Bronchial epithelial cell (primary cell): ENCODE measurements at regions not wholly inside any gene's neighbourhood (a gene's known extent, or its start where the extent isn't known, plus 50 kb on each side); places are given as distances from the start of the nearest gene placed in this dataset.
A peak's percentile ranks its signal among the peaks of the same experiment; 100 is the strongest.

Source experiments
- DNase-seq: peaks from one replicate; pipeline ENCODE4 v3.0.0-alpha.2; 2010; ENCODE audit warnings: low read depth
- FAIRE-seq: peaks from 2 replicates; lab custom pipeline; 2011; peaks lifted over from hg19 to GRCh38; lab: Jason Lieb, UNC
- H3K27me3 ChIP-seq: 2 replicates; pipeline ENCODE4 v1.5.1; 2011; ENCODE audit warnings: low read length; ENCODE audit not compliant: control insufficient read depth, insufficient read depth
- H3K36me3 ChIP-seq: 2 replicates; pipeline ENCODE4 v1.5.1; 2011; ENCODE audit warnings: low read length; ENCODE audit not compliant: control insufficient read depth, insufficient read depth
- H3K4me3 ChIP-seq: 2 replicates; pipeline ENCODE4 v1.5.1; 2011; ENCODE audit warnings: mild to moderate bottlenecking, low read depth, low read length, control low read depth
- CTCF ChIP-seq: IDR thresholded peaks from 2 replicates; pipeline ENCODE4 v1.5.1; 2011; ENCODE audit warnings: mild to moderate bottlenecking, moderate library complexity, low read length, control low read depth, inconsistent platforms; ENCODE audit not compliant: insufficient read depth, severe bottlenecking

- FAIRE-seq: no peak
- no peak for TF ChIP-seq CTCF
- Histone ChIP-seq H3K27me3 (peaks cover 5% of the 10 kb centered on the region), H3K36me3 (no peaks in the 10 kb centered on the region), H3K4me3 (no peak overlapping the region)
- DNase-seq: no peak
Measured at GRCh38 chr17:79210638-79211037, 136.0 kb downstream of the ENGASE start.

GRCh38 chr17:79207960-79208359 is 133.3 kb downstream of the ENGASE start:
- Histone ChIP-seq H3K27me3 (peaks cover 5% of the 10 kb centered on the region), H3K4me3 (no peak overlapping the region), H3K36me3 (no peaks in the 10 kb centered on the region)
- no peak for TF ChIP-seq CTCF
- FAIRE-seq (no peak), DNase-seq (no peak)

- Histone ChIP-seq H3K27me3 (peaks cover 3% of the 10 kb centered on the region), H3K4me3 (no peak overlapping the region), H3K36me3 (no peaks in the 10 kb centered on the region)
- no peak for FAIRE-seq
- DNase-seq: peak; percentile 26
- no peak for TF ChIP-seq CTCF
Measured at GRCh38 chr17:79205688-79206205, 131.1 kb downstream of the ENGASE start.

- FAIRE-seq (no peak), DNase-seq (no peak)
- H3K36me3 ChIP-seq: no peaks in the 10 kb centered on the region
- H3K4me3 ChIP-seq: no peak overlapping the region
- no peak for TF ChIP-seq CTCF
- H3K27me3 ChIP-seq: peaks cover 7% of the 10 kb centered on the region
Measured at GRCh38 chr17:79204261-79204660, 129.6 kb downstream of the ENGASE start.

- FAIRE-seq (no peak), DNase-seq (no peak)
- no peak for TF ChIP-seq CTCF
- Histone ChIP-seq H3K27me3 (peaks cover 7% of the 10 kb centered on the region), H3K36me3 (no peaks in the 10 kb centered on the region), H3K4me3 (no peak overlapping the region)
Measured at GRCh38 chr17:79203657-79204056, 129.0 kb downstream of the ENGASE start.

- DNase-seq (no peak), FAIRE-seq (no peak)
- Histone ChIP-seq H3K4me3 (no peak overlapping the region), H3K27me3 (peaks cover 7% of the 10 kb centered on the region), H3K36me3 (no peaks in the 10 kb centered on the region)
- no peak for TF ChIP-seq CTCF
Measured at GRCh38 chr17:79203016-79203415, 128.4 kb downstream of the ENGASE start.
